Activated CD8-positive, alpha-beta memory T cell treated with anti-CD3 and anti-CD28 coated beads for 4 hours (primary cell): ENCODE measurements at regions not wholly inside any gene's neighbourhood (a gene's known extent, or its start where the extent isn't known, plus 50 kb on each side); places are given as distances from the start of the nearest gene placed in this dataset.
A peak's percentile ranks its signal among the peaks of the same experiment; 100 is the strongest.

ENCODE experiments used
- DNase-seq, 2 donors: peaks; one replicate each; pipeline ENCODE4 v3.0.0-alpha.2; 2020; ENCODE audit warnings: low read depth in 2 of 2

DNA sequence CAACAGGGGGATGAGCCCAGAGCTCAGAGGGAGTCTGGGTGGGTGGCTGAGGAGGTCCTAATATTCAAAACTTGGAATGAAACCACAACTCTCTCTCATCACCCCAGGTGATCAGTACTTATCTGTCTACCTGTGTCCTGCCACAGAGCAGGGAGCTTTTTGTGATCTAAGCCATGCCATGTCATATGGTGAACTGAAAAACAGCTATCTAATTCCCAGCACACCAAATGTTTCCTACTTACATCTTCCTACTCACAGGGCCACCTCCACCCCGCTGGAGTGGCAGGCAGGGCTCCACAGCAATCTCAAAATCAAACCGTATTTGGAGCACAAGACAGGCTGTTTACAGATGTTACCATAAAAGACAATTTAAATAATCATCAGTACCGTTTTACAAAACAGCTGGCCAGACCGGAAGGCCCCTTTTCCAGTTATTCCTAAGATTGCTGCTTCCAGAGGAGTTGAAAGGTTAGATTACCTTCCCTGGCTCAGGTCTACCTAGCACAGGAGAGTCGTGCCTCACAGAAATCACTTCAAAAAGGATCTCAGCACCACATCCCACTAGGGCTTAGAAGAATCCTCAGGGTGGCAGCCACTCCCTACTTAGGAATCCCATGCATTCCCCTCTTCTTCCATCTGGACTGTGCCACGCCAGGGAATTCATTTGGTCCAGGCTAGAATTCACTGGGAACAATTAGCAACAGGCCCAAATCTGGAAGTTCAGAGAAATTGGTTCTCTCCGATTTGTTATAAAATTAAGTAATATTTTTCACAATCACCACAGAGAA lies 226.6 kb upstream of the IL12A start:
- no peak for DNase-seq

DNA sequence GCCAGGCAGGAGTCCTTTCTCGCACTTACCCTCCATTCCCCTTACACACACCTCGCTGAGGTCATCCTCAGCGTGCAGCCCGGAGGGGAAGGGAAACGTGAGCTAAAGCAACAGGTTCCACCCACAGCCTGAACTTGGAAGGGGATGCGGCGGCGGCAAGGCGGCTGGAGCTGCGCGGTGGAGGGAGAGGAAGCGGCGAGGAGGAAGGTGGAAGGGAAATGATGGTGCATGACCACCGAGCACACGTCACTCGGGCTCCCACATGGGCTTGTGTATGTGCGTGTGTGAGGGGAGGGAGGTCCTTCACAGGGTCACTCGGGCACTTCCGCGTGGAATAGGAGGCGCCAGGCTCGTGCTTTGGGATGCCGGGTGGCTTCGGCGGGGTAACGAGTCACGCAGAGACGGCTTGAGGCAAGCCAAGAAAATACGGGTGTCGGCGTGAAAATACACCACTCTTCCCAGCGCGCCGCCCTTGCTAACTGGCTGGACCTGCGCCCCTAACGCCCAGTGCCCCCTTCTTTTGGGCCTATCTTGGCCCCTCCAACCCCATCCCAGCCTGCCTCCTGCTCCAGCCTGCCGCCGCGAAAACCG lies 225.5 kb upstream of the IL12A start:
- peak in 1 of 2 donors; percentile 3 for DNase-seq

DNA sequence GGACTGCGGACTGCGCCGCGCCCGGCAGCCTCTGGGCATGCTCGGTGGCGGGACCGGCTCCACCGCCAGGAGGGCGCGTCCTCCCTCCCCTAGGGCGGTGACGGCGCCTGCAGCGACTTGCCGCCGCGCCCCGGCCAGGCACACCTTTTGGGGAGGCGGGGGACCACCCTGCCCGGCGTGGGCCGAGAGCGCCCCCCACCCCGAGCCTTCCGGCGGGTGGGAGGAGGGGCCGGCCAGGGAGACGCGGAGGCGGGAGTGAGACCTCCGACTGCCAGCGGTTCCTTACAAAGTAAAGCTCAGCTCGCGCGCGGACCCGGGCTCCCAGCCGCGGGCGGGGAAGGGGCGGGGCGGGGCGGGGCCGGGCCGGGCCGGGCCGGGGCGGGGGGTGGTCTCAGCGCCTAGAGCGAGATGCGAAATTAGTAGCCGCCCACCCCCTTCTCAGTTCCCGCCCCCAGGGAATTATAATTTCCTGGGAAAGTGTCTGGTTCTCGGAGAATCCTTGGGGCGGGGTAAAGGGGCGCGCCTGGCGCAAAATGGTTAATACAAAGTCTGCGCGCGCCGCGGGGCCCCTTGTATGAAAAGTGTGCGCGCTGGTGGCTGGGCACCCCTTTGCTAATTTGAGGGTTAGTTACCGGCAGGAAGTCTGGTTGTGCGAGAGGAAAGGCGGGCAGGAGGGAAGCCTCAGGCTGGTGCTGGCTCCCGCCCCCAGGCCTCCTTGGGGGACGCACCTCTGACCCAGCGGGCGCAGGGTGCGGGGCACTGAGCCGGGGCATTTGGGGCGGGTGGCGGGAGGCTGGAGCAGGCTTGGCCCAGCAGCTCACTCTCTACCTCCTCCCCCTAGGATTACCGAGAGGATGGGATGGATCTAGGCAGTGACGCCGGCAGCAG lies 224.8 kb upstream of the IL12A start:
- DNase-seq: no peak

DNA sequence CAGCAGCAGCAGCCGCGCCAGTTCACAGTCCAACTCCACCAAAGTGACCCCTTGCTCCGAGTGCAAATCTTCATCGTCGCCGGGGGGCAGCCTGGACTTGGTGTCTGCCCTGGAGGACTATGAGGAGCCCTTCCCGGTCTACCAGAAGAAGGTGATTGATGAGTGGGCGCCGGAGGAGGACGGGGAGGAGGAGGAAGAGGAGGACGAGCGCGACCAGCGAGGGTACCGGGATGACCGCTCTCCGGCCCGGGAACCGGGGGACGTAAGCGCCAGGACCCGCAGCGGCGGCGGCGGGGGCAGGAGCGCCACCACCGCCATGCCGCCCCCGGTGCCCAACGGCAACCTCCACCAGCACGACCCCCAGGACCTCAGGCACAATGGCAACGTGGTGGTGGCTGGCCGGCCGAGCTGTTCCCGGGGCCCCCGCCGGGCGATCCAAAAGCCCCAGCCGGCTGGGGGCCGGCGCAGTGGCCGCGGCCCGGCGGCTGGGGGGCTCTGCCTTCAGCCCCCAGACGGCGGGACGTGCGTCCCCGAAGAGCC lies 224.1 kb upstream of the IL12A start:
- no peak for DNase-seq

DNA sequence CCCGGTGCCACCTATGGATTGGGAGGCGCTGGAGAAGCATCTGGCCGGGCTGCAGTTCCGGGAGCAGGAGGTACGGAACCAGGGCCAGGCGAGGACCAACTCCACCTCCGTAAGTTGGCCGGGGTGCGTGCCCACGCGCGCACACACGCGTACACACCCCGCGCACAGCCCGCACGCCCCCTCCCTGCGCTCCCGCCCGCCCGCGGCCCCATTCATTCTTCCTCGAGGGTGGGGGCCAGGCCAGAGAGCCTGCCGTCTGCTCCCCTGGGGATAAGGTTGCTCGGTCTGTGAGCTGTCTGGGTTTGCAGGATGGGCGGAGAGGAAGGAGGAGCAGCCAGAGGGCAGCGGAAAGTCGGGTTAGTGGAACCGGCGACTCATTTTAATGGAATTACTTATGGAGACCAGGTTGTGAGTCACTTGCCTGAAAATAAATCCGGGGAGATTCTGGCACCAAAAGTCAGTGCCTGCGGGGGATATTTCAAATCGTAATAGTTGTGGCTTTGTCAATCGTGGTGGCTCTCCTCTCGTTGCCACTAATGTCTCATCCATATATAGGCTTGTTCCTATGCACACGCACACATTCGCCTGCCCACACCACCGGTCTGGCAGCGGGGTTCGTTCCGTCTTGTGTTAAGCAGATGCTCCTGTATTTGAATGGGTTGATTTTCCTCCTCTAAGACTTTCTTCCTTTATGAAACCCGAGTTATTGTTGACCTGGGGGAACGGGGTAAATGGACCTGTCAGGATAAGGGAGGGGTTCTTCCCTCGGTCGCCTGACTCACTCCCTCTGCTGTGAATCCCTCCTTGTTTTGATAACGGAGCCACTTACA lies 223.4 kb upstream of the IL12A start:
- no peak for DNase-seq

DNA sequence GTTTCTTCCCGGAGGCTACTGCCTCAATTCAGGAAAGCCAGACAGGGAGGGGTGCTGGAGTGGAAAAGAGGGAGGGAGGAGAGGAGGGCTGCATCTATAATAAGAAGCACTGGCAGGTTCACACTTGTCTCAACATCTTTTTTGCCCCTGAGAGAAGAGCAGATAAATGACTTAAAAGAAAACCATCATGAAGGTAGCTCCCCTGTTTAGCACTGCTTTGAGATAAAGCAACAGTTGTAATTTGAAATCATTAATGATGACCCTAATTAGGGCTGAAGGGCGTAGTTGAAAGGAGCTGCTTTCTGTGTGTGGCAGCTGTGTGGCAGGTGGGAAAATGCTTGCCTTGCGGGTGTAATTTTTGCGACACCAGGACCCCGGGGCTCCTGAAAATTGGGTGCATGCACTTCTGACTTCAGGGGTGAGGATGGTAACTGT lies 222.8 kb upstream of the IL12A start:
- no peak for DNase-seq

DNA sequence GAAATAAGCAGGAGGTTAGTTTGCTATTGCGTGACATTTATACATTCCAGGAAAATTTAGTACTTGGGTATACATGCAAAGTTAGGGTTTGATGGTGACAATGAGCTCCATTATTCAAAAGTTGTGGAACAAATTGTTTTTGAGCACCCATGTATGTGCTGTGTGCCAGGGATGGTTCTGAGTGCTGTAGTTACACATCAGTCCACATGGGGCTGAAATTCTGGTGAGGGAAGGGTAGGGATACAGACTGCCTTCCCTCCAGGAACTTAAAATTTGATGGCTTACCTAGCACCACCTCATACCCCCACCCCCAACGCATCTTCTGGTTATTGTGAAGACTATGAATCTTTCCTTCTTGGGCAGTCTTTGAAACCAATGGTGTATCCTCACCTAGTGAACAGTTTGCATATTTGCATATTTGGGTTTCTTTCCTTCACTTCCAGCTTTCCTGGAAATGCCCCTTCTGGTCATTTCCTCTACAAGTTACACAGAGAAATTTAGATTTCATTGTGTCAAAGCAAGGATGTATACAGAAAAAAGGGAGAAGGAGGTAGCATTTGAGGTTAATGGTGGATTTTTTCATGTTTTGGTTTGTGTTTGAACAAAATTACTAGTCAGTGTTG lies 222.0 kb upstream of the IL12A start:
- no peak for DNase-seq

DNA sequence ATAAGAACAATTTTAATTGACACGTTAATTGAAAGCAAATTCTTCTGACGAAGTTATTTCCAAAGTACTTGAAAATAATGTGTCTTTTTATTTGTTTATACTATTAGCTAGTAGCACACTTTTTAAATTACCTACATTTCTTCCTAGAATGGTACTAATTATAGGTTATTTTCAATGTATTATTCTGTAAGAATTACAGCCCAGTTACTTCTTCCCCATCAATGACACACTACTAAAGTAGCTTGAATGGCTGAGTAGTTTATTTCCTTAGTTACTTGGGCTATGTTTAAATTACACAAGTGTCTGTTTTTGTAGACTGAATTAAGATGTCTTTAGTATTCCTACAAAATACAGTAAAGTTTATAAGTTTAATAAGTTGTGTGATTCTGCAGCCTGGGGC lies 217.6 kb upstream of the IL12A start:
- no peak for DNase-seq

DNA sequence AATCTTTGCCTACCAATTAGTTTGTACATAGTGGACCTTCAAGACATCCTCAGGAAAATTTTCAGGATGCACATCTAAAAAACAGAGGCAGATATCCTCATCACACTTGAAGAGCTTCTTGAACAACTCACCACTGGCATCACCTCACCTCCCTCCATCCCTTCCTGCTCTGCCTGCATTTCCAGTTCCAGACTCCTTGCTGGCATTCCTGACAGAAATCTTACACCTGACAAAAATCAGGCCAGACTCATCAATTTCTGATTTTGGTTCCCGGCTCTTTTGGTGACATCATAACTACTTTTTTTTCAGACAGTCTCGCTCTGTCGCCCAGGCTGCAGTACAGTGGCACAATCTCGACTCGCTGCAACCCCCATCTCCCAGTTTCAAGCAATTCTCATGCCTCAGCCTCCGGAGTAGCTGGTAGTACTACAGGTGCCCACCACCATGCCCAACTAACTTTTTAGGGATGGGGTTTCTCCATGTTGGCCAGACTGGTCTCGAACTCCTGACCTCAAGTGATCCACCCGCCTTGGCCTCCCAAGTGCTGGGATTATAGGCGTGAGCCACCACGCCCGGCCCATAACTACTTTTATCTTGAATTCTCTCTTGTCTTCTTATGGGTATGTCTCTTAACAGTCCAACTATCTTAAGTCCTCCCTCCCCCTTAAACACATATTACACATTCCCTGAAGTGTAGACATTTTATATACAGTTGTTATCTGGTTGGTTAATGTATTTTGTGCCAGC lies 216.6 kb upstream of the IL12A start:
- no peak for DNase-seq

DNA sequence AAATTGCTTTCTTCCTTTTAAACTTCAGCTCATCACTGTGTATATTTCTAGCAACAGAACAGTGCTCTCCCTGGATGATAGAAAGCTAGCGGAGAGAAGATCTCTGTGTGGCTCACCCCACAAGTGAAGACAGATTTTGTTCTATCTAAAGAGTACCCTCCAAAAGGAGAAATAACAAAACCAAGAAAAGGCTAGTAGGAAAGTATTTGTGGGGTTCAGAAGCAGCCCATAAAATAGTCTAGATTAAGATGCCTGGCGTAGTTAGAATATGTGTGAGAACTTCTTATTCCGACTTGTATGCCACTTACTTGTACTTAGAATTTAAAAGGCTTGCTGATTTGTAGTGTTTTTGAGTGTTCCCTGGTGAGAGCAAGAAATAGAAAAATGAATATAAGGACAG lies 214.9 kb upstream of the IL12A start:
- DNase-seq: no peak

DNA sequence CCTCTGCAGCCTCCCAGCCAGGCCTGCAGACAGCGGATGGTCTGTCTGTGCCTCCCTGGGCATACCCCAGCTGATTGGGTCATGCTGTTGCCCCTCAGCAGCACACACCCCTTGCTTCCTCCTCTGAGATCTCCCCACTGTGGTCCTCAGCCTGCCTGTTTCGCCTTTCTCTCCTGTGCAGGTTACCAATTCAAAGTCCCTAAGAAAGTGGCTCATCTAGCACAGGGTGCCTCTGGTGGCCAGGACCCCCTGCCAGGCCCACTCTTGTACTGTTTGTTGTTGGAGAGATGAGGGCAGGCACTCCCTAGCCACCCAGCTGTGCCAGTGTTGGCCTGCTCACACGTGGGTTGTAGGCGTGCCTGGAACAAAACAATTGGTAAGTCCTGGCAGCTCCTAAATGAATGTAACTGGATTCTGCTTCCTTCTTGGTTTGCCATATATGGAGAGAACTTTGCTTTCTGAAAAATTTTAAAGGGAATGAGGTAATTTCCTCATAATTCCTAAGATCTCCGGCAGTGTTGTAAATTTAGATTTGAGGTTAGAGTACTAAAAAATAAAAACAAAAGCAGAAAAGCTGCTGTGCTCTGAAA lies 213.2 kb upstream of the IL12A start:
- DNase-seq: no peak

DNA sequence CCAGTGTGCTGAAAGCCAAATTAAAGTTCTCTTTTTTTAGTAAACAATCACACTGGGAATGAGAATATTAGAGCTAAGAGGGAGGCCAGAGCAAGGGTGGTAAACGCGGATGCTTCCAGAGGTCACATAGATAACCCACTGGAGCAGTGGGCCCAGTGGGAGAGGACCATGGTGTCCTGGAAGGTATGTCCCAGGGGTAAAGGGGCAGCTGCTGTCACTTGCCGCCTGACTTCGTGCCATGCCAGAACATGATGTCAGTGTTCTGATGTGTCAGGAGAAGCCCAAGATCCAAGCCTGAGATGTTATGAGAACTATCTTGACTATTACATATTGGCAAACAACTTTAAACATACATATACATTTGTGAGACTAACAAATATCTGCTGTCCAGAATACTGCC lies 211.9 kb upstream of the IL12A start:
- no peak for DNase-seq

DNA sequence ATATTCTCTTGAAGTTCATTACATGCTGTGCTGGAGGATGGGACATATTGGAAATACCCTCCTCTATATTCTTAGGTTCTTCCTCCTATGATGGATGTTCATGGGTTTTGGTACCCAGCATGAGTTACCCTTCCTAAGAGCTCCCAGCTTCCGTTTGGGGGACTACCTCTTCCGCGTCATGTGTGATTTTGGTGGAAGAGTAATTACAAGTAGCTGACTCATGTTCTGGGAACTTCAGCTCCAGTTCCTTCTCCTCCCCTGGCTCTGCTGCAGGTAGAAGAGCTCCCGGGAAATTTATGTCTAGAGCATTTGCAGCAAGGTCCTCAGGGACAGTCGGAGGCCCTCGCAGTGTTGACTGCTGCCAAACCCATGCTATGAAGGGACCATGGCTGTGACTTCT lies 208.8 kb upstream of the IL12A start:
- DNase-seq: no peak

DNA sequence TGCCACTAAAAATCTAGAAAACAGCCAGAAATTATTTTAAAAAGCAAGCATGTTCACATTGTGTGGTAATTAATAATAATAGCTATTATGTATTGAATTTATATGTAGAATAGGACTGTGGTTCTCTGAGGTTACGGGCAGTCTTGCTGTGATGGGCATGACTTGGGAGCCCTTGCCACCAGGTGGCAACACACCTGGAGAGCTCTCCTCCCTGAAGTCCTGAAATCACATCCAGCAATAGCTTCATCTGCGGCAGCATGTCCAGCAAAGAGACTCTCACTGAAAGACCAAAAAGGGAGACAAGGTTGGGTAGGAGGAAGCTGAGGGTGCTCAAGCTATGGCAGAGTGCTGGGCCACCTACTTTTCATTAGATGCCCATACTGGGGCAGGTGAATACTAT lies 206.8 kb upstream of the IL12A start:
- no peak for DNase-seq

DNA sequence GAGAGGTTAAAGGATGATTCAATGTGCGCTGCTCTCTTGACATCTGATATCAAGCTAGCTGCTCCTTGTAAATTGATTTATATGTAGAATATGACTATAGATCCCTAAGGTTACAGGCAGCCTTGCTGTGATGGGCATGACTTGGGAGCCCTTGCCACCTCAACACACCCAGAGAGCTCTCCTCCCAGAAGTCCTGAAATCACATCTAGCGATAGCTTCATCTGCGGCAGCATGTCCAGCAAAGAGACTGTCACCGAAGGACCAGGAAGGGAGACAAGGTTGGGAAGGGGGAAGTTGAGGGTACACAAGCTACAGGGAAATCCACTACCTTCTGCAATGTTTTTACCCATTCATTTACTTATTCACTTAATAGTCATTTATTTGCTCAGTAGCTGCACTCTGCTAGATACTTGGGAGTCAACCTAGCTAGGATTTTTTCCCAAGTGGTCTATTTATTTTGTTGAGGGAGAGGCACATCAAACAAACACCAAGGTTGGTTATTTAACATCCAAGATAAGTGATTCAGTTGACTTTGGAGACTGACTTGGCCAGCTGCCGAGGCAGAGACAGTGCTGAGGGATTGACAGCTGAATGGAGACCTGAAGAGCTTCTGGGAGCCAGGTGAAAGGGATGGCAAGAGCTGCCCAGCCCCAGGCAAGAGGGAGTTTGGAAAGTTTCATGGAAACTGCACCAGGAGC lies 205.8 kb upstream of the IL12A start:
- no peak for DNase-seq

DNA sequence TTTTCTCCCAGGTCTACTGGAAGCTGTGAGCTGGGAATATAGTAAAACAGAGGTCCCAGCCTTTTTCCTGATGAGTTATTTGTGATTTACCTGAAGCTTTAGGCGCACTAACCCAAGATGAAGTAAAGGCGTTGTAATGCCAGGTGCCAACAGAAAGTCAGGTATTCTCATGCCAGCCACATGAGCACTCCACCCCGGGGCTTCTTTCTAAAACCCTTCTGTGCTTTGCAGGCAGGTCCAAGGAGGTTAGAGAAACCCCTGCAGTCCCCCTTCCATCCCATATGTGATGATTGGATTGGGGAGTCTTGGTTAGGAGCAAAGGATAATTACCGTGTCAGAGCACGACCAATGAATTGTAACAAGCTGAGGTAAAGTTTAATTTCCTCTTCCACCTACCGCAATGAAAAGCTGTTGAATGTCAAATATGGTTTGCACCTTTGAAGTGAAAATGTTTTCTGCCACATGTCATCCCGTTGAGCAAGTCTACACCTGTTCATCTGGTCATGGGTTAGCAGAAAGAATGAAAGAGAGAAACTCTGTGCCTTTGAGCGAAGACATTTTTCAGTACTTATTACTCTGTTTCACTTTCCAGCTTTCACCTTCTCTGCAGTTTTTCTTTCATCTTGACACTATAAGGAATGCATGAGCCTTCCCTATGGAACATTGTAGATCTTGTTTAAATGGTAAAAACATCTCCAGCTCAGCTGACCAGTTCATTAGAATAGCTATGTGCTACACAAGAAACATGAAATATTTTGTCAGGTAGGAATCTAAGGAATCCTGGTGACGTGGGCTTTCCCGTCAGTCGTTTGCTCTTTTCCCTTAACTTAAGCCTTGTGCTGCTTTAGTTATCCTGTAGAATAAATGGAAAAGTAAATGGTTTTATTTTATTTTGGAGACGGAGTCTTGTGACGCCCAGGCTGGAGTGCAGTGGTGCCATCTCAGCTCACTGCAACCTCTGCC lies 204.6 kb upstream of the IL12A start:
- DNase-seq: no peak

DNA sequence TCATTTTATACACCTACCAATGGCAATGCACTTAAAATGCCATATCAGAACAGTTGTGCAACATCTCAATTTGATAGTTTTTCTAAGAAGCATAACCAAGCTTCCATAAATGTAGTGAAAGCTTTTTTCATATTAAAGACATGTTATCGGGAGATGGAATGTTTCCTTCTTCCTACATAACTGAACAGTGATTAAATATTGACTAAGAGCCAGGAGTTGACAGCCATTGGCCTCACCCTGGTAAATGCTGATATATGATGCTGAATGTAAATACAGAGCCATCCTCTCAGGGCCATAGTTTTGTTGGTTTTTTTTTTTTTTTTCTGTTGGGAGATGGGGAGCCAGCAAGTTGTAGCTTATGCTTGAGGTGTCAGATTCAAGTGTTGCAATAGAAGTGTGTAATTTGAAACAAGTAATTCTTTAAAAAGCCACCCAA lies 203.3 kb upstream of the IL12A start:
- no peak for DNase-seq
